H1 (cell line): ENCODE measurements at regions not wholly inside any gene's neighbourhood (a gene's known extent, or its start where the extent isn't known, plus 50 kb on each side); places are given as distances from the start of the nearest gene placed in this dataset.

ENCODE experiments used
- CTCF ChIA-PET: fragments of 300-600 bp; sonication (Branson Sonifier 250); formaldehyde crosslinking; loops from one replicate; lab custom pipeline; 2021; ENCODE audit not compliant: partially characterized antibody; lab: Charles Lee
- POLR2A ChIA-PET: fragments of 300-600 bp; sonication (Branson Sonifier 250); formaldehyde crosslinking; loops from one replicate; lab custom pipeline; 2021; ENCODE audit warnings: inconsistent platforms; ENCODE audit not compliant: partially characterized antibody; lab: Charles Lee
- DNase-seq, 2 experiments: peaks; one replicate each; pipeline versions ENCODE4 v3.0.0 to v3.0.0-alpha.2; 2010 to 2022; ENCODE audit warnings: low spot score in 2 of 2, low read depth in 1 of 2, mixed read lengths in 1 of 2
- FAIRE-seq: peaks from 2 replicates; lab custom pipeline; 2011; peaks lifted over from hg19 to GRCh38; lab: Jason Lieb, UNC
- H2AFZ ChIP-seq: 2 replicates; pipeline ENCODE4 v1.8.1; 2012; ENCODE audit warnings: low read length, inconsistent platforms
- H2AK5ac ChIP-seq: 2 replicates; pipeline ENCODE4 v1.6.1; 2013; ENCODE audit warnings: low read depth, low read length
- H2BK120ac ChIP-seq: replicated peaks from 2 replicates; pipeline ENCODE3; 2013; ENCODE audit warnings: low read depth, low read length, inconsistent platforms
- H2BK12ac ChIP-seq: 2 replicates; pipeline ENCODE4 v1.6.1; 2013; ENCODE audit warnings: low read depth, low read length
- H2BK15ac ChIP-seq: 2 replicates; pipeline ENCODE4 v1.6.1; 2013; ENCODE audit warnings: low read length
- H2BK20ac ChIP-seq: 2 replicates; pipeline ENCODE4 v1.6.1; 2013; ENCODE audit warnings: low read length
- H2BK5ac ChIP-seq: 2 replicates; pipeline ENCODE4 v1.6.1; 2013; ENCODE audit warnings: low read depth, low read length
- H3K14ac ChIP-seq: 2 replicates; pipeline ENCODE4 v1.6.1; 2013; ENCODE audit warnings: inconsistent platforms; ENCODE audit not compliant: insufficient read length
- H3K18ac ChIP-seq: 2 replicates; pipeline ENCODE4 v1.6.1; 2013; ENCODE audit warnings: low read length; ENCODE audit errors: extremely low read depth
- H3K23ac ChIP-seq: 2 replicates; pipeline ENCODE4 v1.6.1; 2013; ENCODE audit warnings: inconsistent platforms; ENCODE audit not compliant: insufficient read length
- H3K23me2 ChIP-seq: 2 replicates; pipeline ENCODE4 v1.6.1; 2013; ENCODE audit warnings: low read depth, low read length
- H3K27ac ChIP-seq: 2 replicates; pipeline ENCODE4 v1.6.1; 2011; ENCODE audit warnings: low read depth, low read length, inconsistent platforms
- H3K27me3 ChIP-seq, 4 experiments: replicated peaks in 1 of 4; 1 replicate in 1 of 4; 2 replicates in 3 of 4; pipeline versions ENCODE4 v1.6.1 to v1.8.1; 2011 to 2013; ENCODE audit warnings: low read length in 3 of 4, mild to moderate bottlenecking in 3 of 4, inconsistent platforms in 2 of 4, mixed read lengths in 2 of 4, moderate library complexity in 1 of 4; ENCODE audit not compliant: control insufficient read depth in 3 of 4, insufficient read depth in 3 of 4; ENCODE audit errors: extremely low read depth in 1 of 4
- H3K36me3 ChIP-seq, 4 experiments: 2 replicates each; pipeline versions ENCODE4 v1.6.1 to v1.8.1; 2011 to 2013; ENCODE audit warnings: mild to moderate bottlenecking in 4 of 4, low read length in 3 of 4, moderate library complexity in 2 of 4, control low read depth in 1 of 4, inconsistent platforms in 1 of 4; ENCODE audit not compliant: insufficient read depth in 4 of 4, control insufficient read depth in 2 of 4
- H3K4ac ChIP-seq: replicated peaks from 2 replicates; pipeline ENCODE3; 2013; ENCODE audit warnings: low read length, low read depth, mixed read lengths, inconsistent platforms; ENCODE audit not compliant: insufficient read length
- H3K4me1 ChIP-seq, 4 experiments: replicated peaks in 1 of 4; 1 replicate in 1 of 4; 2 replicates in 3 of 4; pipeline versions ENCODE4 v1.6.1 to v1.8.1; 2011 to 2013; ENCODE audit warnings: low read length in 3 of 4, inconsistent platforms in 2 of 4, mixed read lengths in 1 of 4; ENCODE audit not compliant: insufficient read depth in 4 of 4, control insufficient read depth in 3 of 4
- H3K4me2 ChIP-seq, 2 experiments: 2 replicates each; pipeline versions ENCODE4 v1.6.1 to v1.8.1; 2011 to 2013; ENCODE audit warnings: low read depth in 2 of 2, low read length in 2 of 2, control low read depth in 1 of 2, inconsistent platforms in 1 of 2, mild to moderate bottlenecking in 1 of 2; ENCODE audit not compliant: insufficient read depth in 1 of 2
- H3K4me3 ChIP-seq, 4 experiments: fragments of 200-600, 300-600 bp in 1 of 4; sonication (generic), shearing (Covaris generic), sonication (Bioruptor Twin) in 1 of 4; 2 replicates each; pipeline versions ENCODE4 v1.5.1 to v1.8.1; 2011 to 2016; ENCODE audit warnings: low read length in 4 of 4, low read depth in 3 of 4, control low read depth in 2 of 4, inconsistent platforms in 2 of 4, mild to moderate bottlenecking in 2 of 4, mixed read lengths in 1 of 4, moderate library complexity in 1 of 4; ENCODE audit not compliant: insufficient read depth in 2 of 4; ENCODE audit errors: extremely low read depth in 1 of 4
- H3K56ac ChIP-seq: replicated peaks from 2 replicates; pipeline ENCODE3; 2013; ENCODE audit warnings: low read depth, mild to moderate bottlenecking, mixed read lengths, low read length, inconsistent platforms; ENCODE audit not compliant: insufficient read length
- H3K79me1 ChIP-seq: 2 replicates; pipeline ENCODE4 v1.6.1; 2013; ENCODE audit warnings: low read depth, low read length, control low read depth
- H3K79me2 ChIP-seq, 2 experiments: 2 replicates each; pipeline versions ENCODE4 v1.6.1 to v1.8.1; 2012 to 2013; ENCODE audit warnings: low read length in 2 of 2, mild to moderate bottlenecking in 2 of 2, inconsistent platforms in 1 of 2; ENCODE audit not compliant: insufficient read depth in 2 of 2, control insufficient read depth in 1 of 2
- H3K9ac ChIP-seq, 4 experiments: replicated peaks in 1 of 4; 1 replicate in 1 of 4; 2 replicates in 3 of 4; pipeline versions ENCODE4 v1.6.1 to v1.8.1; 2011 to 2013; ENCODE audit warnings: low read depth in 3 of 4, low read length in 3 of 4, control low read depth in 2 of 4, mild to moderate bottlenecking in 2 of 4, moderate library complexity in 2 of 4, inconsistent platforms in 1 of 4; ENCODE audit errors: extremely low read depth in 1 of 4
- H3K9me3 ChIP-seq, 2 experiments: 2 replicates each; pipeline versions ENCODE4 v1.6.1 to v1.8.1; 2012 to 2013; ENCODE audit warnings: mild to moderate bottlenecking in 2 of 2, moderate library complexity in 2 of 2, control low read depth in 1 of 2, inconsistent platforms in 1 of 2, low read depth in 1 of 2, low read length in 1 of 2, mixed read lengths in 1 of 2; ENCODE audit not compliant: insufficient read depth in 2 of 2
- H4K20me1 ChIP-seq, 2 experiments: replicated peaks in 1 of 2; 2 replicates each; pipeline versions ENCODE3 to v1.8.1; 2011 to 2013; ENCODE audit warnings: inconsistent platforms in 2 of 2, low read length in 2 of 2, mild to moderate bottlenecking in 1 of 2; ENCODE audit not compliant: insufficient read depth in 2 of 2, control insufficient read depth in 1 of 2
- H4K5ac ChIP-seq: 2 replicates; pipeline ENCODE4 v1.6.1; 2013; ENCODE audit warnings: low read length, low read depth, mixed read lengths, inconsistent platforms; ENCODE audit not compliant: insufficient read length
- H4K8ac ChIP-seq: 2 replicates; pipeline ENCODE4 v1.8.0; 2013; ENCODE audit warnings: mild to moderate bottlenecking, moderate library complexity, low read length, inconsistent platforms; ENCODE audit not compliant: insufficient read depth; ENCODE audit errors: extremely low read depth
- H4K91ac ChIP-seq: replicated peaks from 2 replicates; pipeline ENCODE3; 2013; ENCODE audit warnings: low read length, mixed read lengths, inconsistent platforms; ENCODE audit not compliant: insufficient read length
- ASH2L ChIP-seq: fragments of 200-600, 300-600 bp; sonication (generic); IDR thresholded peaks from one replicate; pipeline ENCODE4 v1.7.1; 2017; ENCODE audit warnings: low read length
- BACH1 ChIP-seq: IDR thresholded peaks from 2 replicates; pipeline ENCODE4 v1.6.1; 2012; ENCODE audit warnings: low read length, improper control_type of control experiment
- EP300 ChIP-seq, 2 experiments: IDR thresholded peaks; 1 replicate in 1 of 2; 2 replicates in 1 of 2; pipeline ENCODE4 v1.6.1; 2011 to 2012; ENCODE audit warnings: low read depth in 2 of 2, low read length in 2 of 2, mild to moderate bottlenecking in 2 of 2, borderline replicate concordance in 1 of 2, inconsistent platforms in 1 of 2, moderate library complexity in 1 of 2
- KDM5A ChIP-seq: fragments of 200-600 bp; IDR thresholded peaks from 2 replicates; pipeline ENCODE4 v1.7.1; 2012; ENCODE audit warnings: mild to moderate bottlenecking, low read length, inconsistent platforms, mixed read lengths
- MAFK ChIP-seq: IDR thresholded peaks from 2 replicates; pipeline ENCODE4 v1.6.1; 2012; ENCODE audit warnings: low read depth, mild to moderate bottlenecking, improper control_type of control experiment, low read length
- NANOG ChIP-seq: IDR thresholded peaks from 2 replicates; pipeline ENCODE4 v1.6.1; 2011; ENCODE audit warnings: low read length, low read depth, mild to moderate bottlenecking, inconsistent platforms; ENCODE audit not compliant: insufficient read depth, poor library complexity, severe bottlenecking
- POLR2AphosphoS5 ChIP-seq: IDR thresholded peaks from 2 replicates; pipeline ENCODE4 v1.6.1; 2011; ENCODE audit warnings: low read depth, low read length
- RXRA ChIP-seq: IDR thresholded peaks from 2 replicates; pipeline ENCODE4 v1.6.1; 2011; ENCODE audit warnings: low read depth, mild to moderate bottlenecking, low read length, moderate library complexity; ENCODE audit not compliant: insufficient read depth
- SIN3A ChIP-seq, 2 experiments: IDR thresholded peaks in 1 of 2; conservative IDR thresholded peaks in 1 of 2; 2 replicates each; pipeline ENCODE4 v1.6.1; 2011 to 2012; ENCODE audit warnings: low read length in 2 of 2, improper control_type of control experiment in 1 of 2, low read depth in 1 of 2, mild to moderate bottlenecking in 1 of 2
- WGBS, 2 experiments: shearing (Covaris generic) in 1 of 2; methylation state at CpG; one replicate each; pipeline versions ENCODE4 v1.1.6 to v1.1.7; 2013 to 2015; ENCODE audit warnings: low lambda C conversion rate in 2 of 2, mixed read lengths in 2 of 2, inconsistent platforms in 1 of 2, low coverage in 1 of 2, missing lambda C conversion rate in 1 of 2; ENCODE audit not compliant: insufficient replicate concordance in 2 of 2, insufficient coverage in 1 of 2, insufficient read length in 1 of 2; ENCODE audit errors: extremely low coverage in 1 of 2, missing lambda C conversion rate in 1 of 2; 5-methylcytosine and 5-hydroxymethylcytosine counted together

GRCh38 chr11:26865703-26866102, 128.2 kb upstream of the FIBIN start:
- H4K8ac ChIP-seq = no peak overlapping the region
- no peak for FAIRE-seq
- H3K4me1 ChIP-seq = no peaks in the 10 kb centered on the region
- no peak overlapping the region for H4K91ac ChIP-seq
- no peak overlapping the region for H2AFZ ChIP-seq
- no peaks in the 10 kb centered on the region for H4K20me1 ChIP-seq
- H3K79me1 ChIP-seq = no peaks in the 10 kb centered on the region
- H2BK15ac ChIP-seq = no peak overlapping the region
- 0 out of 4 replicates have a peak, but pooled peaks cover 0 to 2% of the 10 kb centered on the region in 2 experiments for H3K9me3 ChIP-seq
- H2BK20ac ChIP-seq = no peak overlapping the region
- no peak overlapping the region for H2AK5ac ChIP-seq
- no peak overlapping the region for H3K23ac ChIP-seq
- no peaks in the 10 kb centered on the region for H3K79me2 ChIP-seq
- H4K5ac ChIP-seq = no peak overlapping the region
- H3K9ac ChIP-seq = no peak overlapping the region
- no peaks in the 10 kb centered on the region for H3K27me3 ChIP-seq
- ChIA-PET POLR2A (no interaction called here), CTCF (interaction anchor here (0.7 to 1.7 kb wide), 2 partner anchors 17 to 36 kb away, joined by 3 to 5 read pairs; no protein-coding TSS in a partner anchor)
- H2BK12ac ChIP-seq = no peak overlapping the region
- DNase-seq = no peak
- H3K27ac ChIP-seq = no peak overlapping the region
- H3K56ac ChIP-seq = no peak overlapping the region
- no peak overlapping the region for H3K4me2 ChIP-seq
- TF ChIP-seq MAFK = no peak
- TF ChIP-seq EP300 (IDR thresholded peaks at IDR 0.05; ENCODE audit: borderline replicate concordance in 1 of 2, low read depth in 2 of 2, low read length in 2 of 2) = no peak
- no peak for TF ChIP-seq SIN3A (conservative IDR thresholded peaks at IDR 0.05 in 1 of 2, IDR thresholded peaks at IDR 0.05 in 1 of 2; ENCODE audit: low read depth in 1 of 2, low read length in 2 of 2)
- no peak for TF ChIP-seq RXRA
- TF ChIP-seq ASH2L = no peak
- no peak for TF ChIP-seq KDM5A
- no peak for TF ChIP-seq NANOG
- no peak for TF ChIP-seq POLR2AphosphoS5
- no peak for TF ChIP-seq BACH1
- no peak overlapping the region for H3K18ac ChIP-seq
- no peak overlapping the region for H3K4ac ChIP-seq
- H3K36me3 ChIP-seq = no peaks in the 10 kb centered on the region
- H2BK5ac ChIP-seq = no peak overlapping the region
- H2BK120ac ChIP-seq = no peak overlapping the region
- H3K23me2 ChIP-seq = no peaks in the 10 kb centered on the region
- 91% methylated on average over 2 of the region's 2 CpGs; no CpG with 5 or more reads in 1 of the 2 experiments for WGBS, 2 experiments
- H3K4me3 ChIP-seq = no peak overlapping the region
- no peak overlapping the region for H3K14ac ChIP-seq
